A549 (cell line): ENCODE measurements at regions not wholly inside any gene's neighbourhood (a gene's known extent, or its start where the extent isn't known, plus 50 kb on each side); places are given as distances from the start of the nearest gene placed in this dataset.

Experiments
- ATAC-seq, 2 experiments: fragments of 200-7000 bp in 1 of 2; fragments of >200 bp in 1 of 2; cut with Nextera tagmentation in 1 of 2; cut with Tn5 transposase in 1 of 2; 3 replicates each; pipeline versions ENCODE4 v1.8.0 to v1.9.1; 2018 to 2020; ENCODE audit warnings: mild to moderate bottlenecking in 1 of 2, moderate library complexity in 1 of 2
- CTCF ChIA-PET: fragments of 300-600 bp; sonication (Branson Sonifier 250); formaldehyde crosslinking; extraction: SDS; loops from one replicate; lab custom pipeline; 2021; ENCODE audit warnings: antibody characterized with exemption, inconsistent platforms; lab: Yijun Ruan, JAX
- POLR2A ChIA-PET: fragments of 350-600 bp; formaldehyde crosslinking; extraction: SDS; loops from one replicate; lab custom pipeline; 2021; ENCODE audit warnings: antibody characterized with exemption, inconsistent platforms; lab: Yijun Ruan, JAX
- DNase-seq, 2 experiments: peaks; one replicate each; pipeline versions ENCODE4 v3.0.0 to v3.0.0-alpha.2; 2011 to 2016; ENCODE audit warnings: low read depth in 1 of 2, low spot score in 1 of 2
- FAIRE-seq: peaks from 2 replicates; lab custom pipeline; 2011; peaks lifted over from hg19 to GRCh38; lab: Jason Lieb, UNC
- H3K27ac ChIP-seq, 2 experiments: fragments of >200 bp; sonication (Bioruptor Twin); formaldehyde crosslinking; 3 replicates each; pipeline ENCODE4 v1.5.1; 2016 to 2017
- H3K4me1 ChIP-seq: fragments of >200 bp; sonication (Bioruptor Twin); formaldehyde crosslinking; 3 replicates; pipeline ENCODE4 v1.6.1; 2016
- H3K4me2 ChIP-seq: fragments of >200 bp; sonication (Bioruptor Twin); formaldehyde crosslinking; 3 replicates; pipeline ENCODE4 v1.6.1; 2016
- H3K4me3 ChIP-seq: fragments of >200 bp; sonication (Bioruptor Twin); formaldehyde crosslinking; 3 replicates; pipeline ENCODE4 v1.5.1; 2016
- H3K9me3 ChIP-seq: fragments of >200 bp; sonication (Bioruptor Twin); formaldehyde crosslinking; 3 replicates; pipeline ENCODE4 v1.6.1; 2016
- BCL3 ChIP-seq: fragments of >200 bp; sonication (Bioruptor Twin); formaldehyde crosslinking; IDR thresholded peaks from 3 replicates; pipeline ENCODE4 v1.6.1; 2016
- CBX2 ChIP-seq: fragments of 200-600 bp; sonication (generic); IDR thresholded peaks from 2 replicates; pipeline ENCODE4 v1.6.1; 2016; ENCODE audit warnings: low read depth, mild to moderate bottlenecking, borderline replicate concordance
- CBX8 ChIP-seq: fragments of 200-600 bp; sonication (generic); IDR thresholded peaks from 2 replicates; pipeline ENCODE4 v1.6.1; 2016
- CHD4 ChIP-seq: fragments of 200-600 bp; sonication (generic); IDR thresholded peaks from 2 replicates; pipeline ENCODE4 v1.6.1; 2016; ENCODE audit warnings: antibody characterized with exemption, mild to moderate bottlenecking, borderline replicate concordance
- E2F6 ChIP-seq: IDR thresholded peaks from 2 replicates; pipeline ENCODE4 v1.6.1; 2012; ENCODE audit warnings: low read depth, borderline replicate concordance
- EHF ChIP-seq: fragments of 250-450 bp; sonication (Bioruptor Pico); IDR thresholded peaks from 2 replicates; pipeline ENCODE4 v1.5.0; 2020; ENCODE audit warnings: mild to moderate bottlenecking
- EHMT2 ChIP-seq: fragments of 200-600 bp; sonication (generic); IDR thresholded peaks from 2 replicates; pipeline ENCODE4 v1.6.1; 2016; ENCODE audit warnings: antibody characterized with exemption, low read depth, mild to moderate bottlenecking, moderate library complexity
- ELK1 ChIP-seq: fragments of 150-350 bp; IDR thresholded peaks from 2 replicates; pipeline ENCODE4 v1.6.1; 2014; ENCODE audit warnings: low read depth, mild to moderate bottlenecking, low read length
- EP300 ChIP-seq, 2 experiments: fragments of >200 bp; sonication (Bioruptor Twin); formaldehyde crosslinking; IDR thresholded peaks; 2 replicates in 1 of 2; 3 replicates in 1 of 2; pipeline ENCODE4 v1.6.1; 2016 to 2017
- ESRRA ChIP-seq: fragments of 150-350 bp; IDR thresholded peaks from 2 replicates; pipeline ENCODE4 v1.6.1; 2014; ENCODE audit warnings: mild to moderate bottlenecking, low read length, borderline replicate concordance
- GATA3 ChIP-seq: IDR thresholded peaks from 2 replicates; pipeline ENCODE4 v1.6.1; 2012; ENCODE audit warnings: borderline replicate concordance
- HEYL ChIP-seq: fragments of 250-450 bp; sonication (Bioruptor Pico); IDR thresholded peaks from 2 replicates; pipeline ENCODE4 v1.8.0; 2021; ENCODE audit warnings: mild to moderate bottlenecking, moderate library complexity
- HOXA7 ChIP-seq: fragments of 250-450 bp; sonication (Bioruptor Pico); IDR thresholded peaks from 2 replicates; pipeline ENCODE4 v1.5.0; 2020; ENCODE audit warnings: mild to moderate bottlenecking, moderate library complexity
- JUN ChIP-seq, 2 experiments: fragments of >200 bp; sonication (Bioruptor Twin); formaldehyde crosslinking; IDR thresholded peaks; 2 replicates in 1 of 2; 3 replicates in 1 of 2; pipeline ENCODE4 v1.6.1; 2016 to 2017
- JUNB ChIP-seq: fragments of >200 bp; sonication (Bioruptor Twin); formaldehyde crosslinking; IDR thresholded peaks from 2 replicates; pipeline ENCODE4 v1.6.1; 2016
- MAFK ChIP-seq: fragments of 450-650 bp; IDR thresholded peaks from 2 replicates; pipeline ENCODE4 v1.6.1; 2014; ENCODE audit not compliant: partially characterized antibody
- NFE2L2 ChIP-seq: fragments of 150-350 bp; conservative IDR thresholded peaks from 2 replicates; pipeline ENCODE4 v1.6.1; 2014; ENCODE audit warnings: low read length
- NR3C1 ChIP-seq: fragments of >200 bp; sonication (Bioruptor Twin); formaldehyde crosslinking; IDR thresholded peaks from 3 replicates; pipeline ENCODE4 v1.6.1; 2017
- RAD21 ChIP-seq, 2 experiments: fragments of >200 bp in 1 of 2; sonication (Bioruptor Twin) in 1 of 2; formaldehyde crosslinking in 1 of 2; IDR thresholded peaks in 1 of 2; conservative IDR thresholded peaks in 1 of 2; 2 replicates in 1 of 2; 3 replicates in 1 of 2; pipeline ENCODE4 v1.6.1; 2012 to 2018; ENCODE audit warnings: inconsistent platforms in 1 of 2
- RARB ChIP-seq: fragments of 250-450 bp; sonication (Bioruptor Pico); IDR thresholded peaks from 2 replicates; pipeline ENCODE4 v1.8.0; 2021; ENCODE audit warnings: mild to moderate bottlenecking, moderate library complexity
- REST ChIP-seq: fragments of 200-600 bp; sonication (generic); IDR thresholded peaks from 2 replicates; pipeline ENCODE4 v1.6.1; 2016; ENCODE audit warnings: antibody characterized with exemption, mild to moderate bottlenecking, moderate library complexity
- RFX5 ChIP-seq: fragments of 450-650 bp; IDR thresholded peaks from 2 replicates; pipeline ENCODE4 v1.7.1; 2014; ENCODE audit warnings: antibody characterized with exemption, mild to moderate bottlenecking, moderate library complexity
- RNF2 ChIP-seq: fragments of 200-600 bp; sonication (generic); IDR thresholded peaks from 2 replicates; pipeline ENCODE4 v1.6.1; 2016; ENCODE audit warnings: low read depth, mild to moderate bottlenecking, antibody characterized with exemption, moderate library complexity, borderline replicate concordance
- SREBF2 ChIP-seq: fragments of 450-650 bp; IDR thresholded peaks from 2 replicates; pipeline ENCODE4 v1.6.1; 2014; ENCODE audit warnings: mild to moderate bottlenecking, moderate library complexity
- TP53 ChIP-seq: fragments of 250-450 bp; sonication (Bioruptor Pico); IDR thresholded peaks from 2 replicates; pipeline ENCODE4 v1.5.0; 2021; ENCODE audit warnings: mild to moderate bottlenecking, moderate library complexity
- ZNF302 ChIP-seq: fragments of 250-450 bp; sonication (Bioruptor Pico); IDR thresholded peaks from 2 replicates; pipeline ENCODE4 v1.9.0; 2021; ENCODE audit warnings: inconsistent platforms, mild to moderate bottlenecking, moderate library complexity
- ZSCAN20 ChIP-seq: fragments of 250-450 bp; sonication (Bioruptor Pico); IDR thresholded peaks from 2 replicates; pipeline ENCODE4 v1.8.0; 2022; ENCODE audit warnings: mild to moderate bottlenecking, moderate library complexity
- WGBS: methylation state at CpG from one replicate; pipeline ENCODE4 v1.1.6; 2017; ENCODE audit errors: missing lambda C conversion rate; 5-methylcytosine and 5-hydroxymethylcytosine counted together

GRCh38 chr12:107233551-107233950 is 140.2 kb upstream of the CRY1 start:
- ATAC-seq (no peak), FAIRE-seq (no peak), DNase-seq (no peak)
- no peak for TF ChIP-seq EHF (CRISPR knock-in tag)
- no peak for TF ChIP-seq BCL3
- TF ChIP-seq ESRRA = no peak
- no peak for TF ChIP-seq ZSCAN20 (CRISPR knock-in tag)
- TF ChIP-seq EP300 (IDR thresholded peaks at IDR 0.05) = no peak
- TF ChIP-seq JUNB = no peak
- no peak for TF ChIP-seq CBX8
- TF ChIP-seq CBX2 = no peak
- no peak for TF ChIP-seq HEYL (CRISPR knock-in tag)
- no peak for TF ChIP-seq GATA3
- no peak for TF ChIP-seq EHMT2
- no peak for TF ChIP-seq E2F6
- no peak for TF ChIP-seq MAFK
- no peak for TF ChIP-seq RAD21 (conservative IDR thresholded peaks at IDR 0.05 in 1 of 2, IDR thresholded peaks at IDR 0.05 in 1 of 2)
- TF ChIP-seq RARB (CRISPR knock-in tag) = no peak
- no peak for TF ChIP-seq CHD4
- no peak for TF ChIP-seq JUN (IDR thresholded peaks at IDR 0.05)
- 55% methylated on average over 3 of the region's 3 CpGs for WGBS
- peaks cover 8% of the 10 kb centered on the region for H3K4me1 ChIP-seq
- no peak overlapping the region for H3K4me2 ChIP-seq
- ChIA-PET POLR2A (interaction anchor here (0.7 kb wide), 2 partner anchors 9 to 55 kb away, joined by 3 to 5 read pairs; no protein-coding TSS in a partner anchor), CTCF (interaction anchor here (0.7 to 1.5 kb wide), 4 partner anchors 10 to 696 kb away, joined by 3 to 8 read pairs (median 3); no protein-coding TSS in a partner anchor)
- no peak overlapping the region for H3K4me3 ChIP-seq
- H3K27ac ChIP-seq = no peak overlapping the region
- H3K9me3 ChIP-seq = no peaks in the 10 kb centered on the region

- 43% methylated on average over 2 of the region's 2 CpGs for WGBS
- Histone ChIP-seq H3K27ac (no peak overlapping the region), H3K4me2 (no peak overlapping the region), H3K4me3 (no peak overlapping the region), H3K9me3 (no peaks in the 10 kb centered on the region), H3K4me1 (peaks cover 8% of the 10 kb centered on the region)
- ATAC-seq = no peak
- no peak for FAIRE-seq
- no peak for DNase-seq
- TF ChIP-seq EHF (CRISPR knock-in tag) (no peak), TP53 (no peak), REST (no peak), NR3C1 (no peak), HOXA7 (CRISPR knock-in tag) (no peak), NFE2L2 (no peak), RFX5 (no peak), EP300 (IDR thresholded peaks at IDR 0.05) (no peak), HEYL (CRISPR knock-in tag) (no peak), ZNF302 (CRISPR knock-in tag) (no peak), SREBF2 (no peak), CBX2 (no peak), EHMT2 (no peak), JUN (IDR thresholded peaks at IDR 0.05) (no peak), ELK1 (no peak), RNF2 (no peak)
- CTCF ChIA-PET = interaction anchor here (1.0 to 3.3 kb wide), 8 partner anchors 9 to 167 kb away, joined by 3 to 11 read pairs (median 4); no protein-coding TSS in a partner anchor
- POLR2A ChIA-PET = no interaction called here
Measured at GRCh38 chr12:107235600-107235999, 142.3 kb upstream of the CRY1 start.
